Esophagus squamous epithelium (tissue), 5 donors: ENCODE measurements at regions not wholly inside any gene's neighbourhood (a gene's known extent, or its start where the extent isn't known, plus 50 kb on each side); places are given as distances from the start of the nearest gene placed in this dataset.

Source experiments
- DNase-seq: peaks from one replicate; lab custom pipeline; 2025; lab: John Stamatoyannopoulos, UW
- H3K27ac ChIP-seq, 4 donors: fragments of 200-600 bp; sonication (generic); one replicate each; pipeline ENCODE4 v1.5.1; 2016 to 2019; ENCODE audit warnings: mild to moderate bottlenecking in 1 of 4
- H3K27me3 ChIP-seq, 4 donors: fragments of 200-600 bp; sonication (generic); 1 replicate in 3 of 4; 2 replicates in 1 of 4; pipeline versions ENCODE4 v1.5.1 to v1.6.0; 2017 to 2021; ENCODE audit warnings: antibody characterized with exemption in 1 of 4
- H3K36me3 ChIP-seq, 3 donors: fragments of 200-600 bp; sonication (generic); one replicate each; pipeline ENCODE4 v1.5.1; 2016 to 2019
- H3K4me1 ChIP-seq, 3 donors: fragments of 200-600 bp; sonication (generic); one replicate each; pipeline ENCODE4 v1.5.1; 2017 to 2019
- H3K4me3 ChIP-seq, 4 donors: fragments of 200-600 bp; sonication (generic); 1 replicate in 3 of 4; 2 replicates in 1 of 4; pipeline ENCODE4 v1.5.1; 2016 to 2019; ENCODE audit warnings: mild to moderate bottlenecking in 2 of 4, moderate library complexity in 1 of 4
- H3K9me3 ChIP-seq, 3 donors: fragments of 200-600 bp; sonication (generic); one replicate each; pipeline ENCODE4 v1.5.1; 2016 to 2019
- CTCF ChIP-seq, 6 experiments: fragments of 450-650 bp in 4 of 6; fragments of 200-600 bp in 2 of 6; sonication (generic) in 2 of 6; IDR thresholded peaks; one replicate each; pipeline ENCODE4 v1.5.1; 2016 to 2019; ENCODE audit warnings: antibody characterized with exemption in 6 of 6, mild to moderate bottlenecking in 4 of 6, moderate library complexity in 4 of 6
- POLR2A ChIP-seq, 4 donors: fragments of 450-650 bp; IDR thresholded peaks; one replicate each; pipeline ENCODE4 v1.6.1; 2017; ENCODE audit warnings: antibody characterized with exemption in 4 of 4, mild to moderate bottlenecking in 4 of 4, moderate library complexity in 3 of 4
- WGBS, 2 donors: methylation state at CpG; one replicate each; pipeline ENCODE4 v1.1.5; 2018; 5-methylcytosine and 5-hydroxymethylcytosine counted together
- intact Hi-C: fragments of 100-400 bp; cut with DNase I; formaldehyde crosslinking; loops from one replicate; pipeline ENCODE4 v1.15.0; 2022
- donor health status: DM: yes; HTN: yes; CAD: no.

- Histone ChIP-seq H3K9me3 (no peaks in the 10 kb centered on the region), H3K27ac (no peak overlapping the region), H3K27me3 (no peaks in the 10 kb centered on the region), H3K4me3 (no peak overlapping the region), H3K4me1 (peaks cover 0 to 22% (median 5%) of the 10 kb centered on the region in 3 donors), H3K36me3 (no peaks in the 10 kb centered on the region)
- 85 to 88% methylated on average over 8 to 12 of the region's 13 CpGs for WGBS, 2 donors
- intact Hi-C loops: no loop called here
- TF ChIP-seq POLR2A (IDR thresholded peaks at IDR 0.05) (no peak), CTCF (IDR thresholded peaks at IDR 0.05) (no peak)
- DNase-seq: no peak
Observed at GRCh38 chr7:54956865-54957264, 62.0 kb upstream of the EGFR start.

- intact Hi-C loops: no loop called here
- WGBS, 2 donors: 59 to 69% methylated on average over 2 to 3 of the region's 3 CpGs
- Histone ChIP-seq H3K36me3 (no peaks in the 10 kb centered on the region), H3K9me3 (peaks cover 0 to 7% (median 0%) of the 10 kb centered on the region in 3 donors), H3K4me3 (no peak overlapping the region), H3K4me1 (peaks cover 0 to 11% (median 0%) of the 10 kb centered on the region in 3 donors), H3K27me3 (no peaks in the 10 kb centered on the region), H3K27ac (no peak overlapping the region)
- TF ChIP-seq POLR2A (IDR thresholded peaks at IDR 0.05): no peak
- TF ChIP-seq CTCF (IDR thresholded peaks at IDR 0.05): no peak
- DNase-seq: no peak
Observed at GRCh38 chr7:54960517-54960916, 58.3 kb upstream of the EGFR start.

- intact Hi-C loops: no loop called here
- WGBS, 2 donors: 31 to 43% methylated on average over 6 of the region's 6 CpGs
- peaks cover 0 to 7% (median 0%) of the 10 kb centered on the region in 3 donors for H3K9me3 ChIP-seq
- peaks cover 0 to 11% (median 0%) of the 10 kb centered on the region in 3 donors for H3K4me1 ChIP-seq
- H3K27me3 ChIP-seq: no peaks in the 10 kb centered on the region
- H3K36me3 ChIP-seq: no peaks in the 10 kb centered on the region
- DNase-seq: no peak
- TF ChIP-seq POLR2A (IDR thresholded peaks at IDR 0.05) (no peak), CTCF (IDR thresholded peaks at IDR 0.05) (no peak)
- no peak overlapping the region for H3K27ac ChIP-seq
- H3K4me3 ChIP-seq: no peak overlapping the region
Observed at GRCh38 chr7:54961391-54961790, 57.4 kb upstream of the EGFR start.

- intact Hi-C loops: no loop called here
- Histone ChIP-seq H3K27ac (no peak overlapping the region), H3K4me1 (peaks cover 0 to 11% (median 0%) of the 10 kb centered on the region in 3 donors), H3K4me3 (no peak overlapping the region), H3K9me3 (peaks cover 0 to 7% (median 0%) of the 10 kb centered on the region in 3 donors), H3K27me3 (no peaks in the 10 kb centered on the region), H3K36me3 (no peaks in the 10 kb centered on the region)
- no peak for TF ChIP-seq CTCF (IDR thresholded peaks at IDR 0.05)
- TF ChIP-seq POLR2A (IDR thresholded peaks at IDR 0.05): no peak
- DNase-seq: no peak
- WGBS, 2 donors: 100% methylated on average over 1 of the region's 1 CpG
Observed at GRCh38 chr7:54963155-54963554, 55.7 kb upstream of the EGFR start.

GRCh38 chr7:54964136-54964535, 54.7 kb upstream of the EGFR start:
- peaks cover 0 to 7% (median 0%) of the 10 kb centered on the region in 3 donors for H3K9me3 ChIP-seq
- H3K4me3 ChIP-seq: no peak overlapping the region
- intact Hi-C loops: no loop called here
- TF ChIP-seq POLR2A (IDR thresholded peaks at IDR 0.05): no peak
- no peak for TF ChIP-seq CTCF (IDR thresholded peaks at IDR 0.05)
- H3K27me3 ChIP-seq: no peaks in the 10 kb centered on the region
- WGBS, 2 donors: 83 to 100% methylated on average over 1 of the region's 1 CpG
- no peaks in the 10 kb centered on the region for H3K36me3 ChIP-seq
- peaks cover 0 to 11% (median 0%) of the 10 kb centered on the region in 3 donors for H3K4me1 ChIP-seq
- no peak for DNase-seq
- no peak overlapping the region for H3K27ac ChIP-seq
